Peyer's patch (tissue), 4 donors: ENCODE measurements at regions not wholly inside any gene's neighbourhood (a gene's known extent, or its start where the extent isn't known, plus 50 kb on each side); places are given as distances from the start of the nearest gene placed in this dataset.
"Not testable (repeated sequence)": the region's sequence is repeated elsewhere in the genome, so short reads cannot be mapped to it uniquely, and the experiment has no call there.

Experiments
- CTCF ChIP-seq, 6 experiments: fragments of 450-650 bp in 4 of 6; fragments of 200-600 bp in 2 of 6; sonication (generic) in 1 of 6; IDR thresholded peaks; one replicate each; pipeline ENCODE4 v1.5.1; 2017 to 2019; ENCODE audit warnings: antibody characterized with exemption in 6 of 6, mild to moderate bottlenecking in 3 of 6, moderate library complexity in 1 of 6
- POLR2A ChIP-seq, 2 donors: fragments of 450-650 bp; IDR thresholded peaks; one replicate each; pipeline ENCODE4 v1.5.1; 2017; ENCODE audit warnings: antibody characterized with exemption in 2 of 2, mild to moderate bottlenecking in 2 of 2, moderate library complexity in 2 of 2

GRCh38 chr6:80981226-80981625, 771.3 kb downstream of the TENT5A start:
- TF ChIP-seq CTCF, POLR2A (IDR thresholded peaks at IDR 0.05): not testable (repeated sequence)
